Activated T-cell treated with anti-CD3 and anti-CD28 coated beads, Interleukin-2, amount 50 U/mL, for 72 hours (primary cell): ENCODE measurements at regions not wholly inside any gene's neighbourhood (a gene's known extent, or its start where the extent isn't known, plus 50 kb on each side); places are given as distances from the start of the nearest gene placed in this dataset.

Experiments
- ATAC-seq, 2 donors: fragments of 150-1000 bp; cut with Tn5 transposase; replicated peaks in 1 of 2; 2 replicates each; pipeline ENCODE4 v1.10.0; 2021; ENCODE audit warnings: moderate library complexity in 2 of 2, mild to moderate bottlenecking in 1 of 2
- DNase-seq, 2 donors: peaks; one replicate each; pipeline ENCODE4 v3.0.0; 2021 to 2022; ENCODE audit warnings: mixed read lengths in 1 of 2
- H3K27ac Mint-ChIP-seq: one replicate; pipeline ENCODE4 v1.8.0; 2022; ENCODE audit warnings: mild to moderate bottlenecking, moderate library complexity, mixed read lengths
- H3K27me3 Mint-ChIP-seq: one replicate; pipeline ENCODE4 v1.8.0; 2022; ENCODE audit warnings: low read depth, mixed read lengths
- H3K36me3 Mint-ChIP-seq, 2 donors: one replicate each; pipeline ENCODE4 v1.8.0; 2022; ENCODE audit warnings: mixed read lengths in 2 of 2, mild to moderate bottlenecking in 1 of 2; ENCODE audit not compliant: insufficient read depth in 2 of 2
- H3K4me1 Mint-ChIP-seq: one replicate; pipeline ENCODE4 v1.8.0; 2022; ENCODE audit warnings: low read depth, mixed read lengths
- H3K4me3 Mint-ChIP-seq, 2 donors: one replicate each; pipeline ENCODE4 v1.8.0; 2022; ENCODE audit warnings: mild to moderate bottlenecking in 2 of 2, mixed read lengths in 2 of 2, moderate library complexity in 2 of 2
- H3K9me3 Mint-ChIP-seq, 2 donors: one replicate each; pipeline ENCODE4 v1.8.0; 2022; ENCODE audit warnings: mixed read lengths in 2 of 2

DNA sequence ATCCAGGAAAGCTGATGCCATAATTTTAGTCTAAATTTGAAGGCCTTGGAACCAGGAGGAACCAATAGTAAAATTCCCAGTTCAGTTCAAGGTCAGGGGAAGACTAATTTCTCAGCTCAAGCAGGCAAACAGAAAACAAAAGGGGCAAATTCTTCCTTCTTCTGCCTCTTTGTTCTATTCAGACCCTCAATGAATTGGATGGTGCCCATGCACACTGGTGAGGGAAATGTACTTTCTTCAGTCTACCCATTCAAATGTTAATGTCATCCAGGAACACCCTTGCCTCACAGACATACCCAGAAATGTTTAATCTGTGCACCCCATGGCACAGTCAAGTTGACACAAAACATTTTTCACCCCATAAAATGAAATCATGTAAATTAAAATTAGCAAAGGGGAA lies 1851.2 kb upstream of the ADGRL3 start:
- Mint-ChIP-seq H3K9me3 (peaks cover 4 to 5% of the 10 kb centered on the region in 2 donors), H3K27me3 (no peaks in the 10 kb centered on the region), H3K36me3 (no peaks in the 10 kb centered on the region), H3K4me1 (no peaks in the 10 kb centered on the region), H3K4me3 (no peak overlapping the region), H3K27ac (no peak overlapping the region)
- ATAC-seq, result no peak
- DNase-seq, result no peak

DNA sequence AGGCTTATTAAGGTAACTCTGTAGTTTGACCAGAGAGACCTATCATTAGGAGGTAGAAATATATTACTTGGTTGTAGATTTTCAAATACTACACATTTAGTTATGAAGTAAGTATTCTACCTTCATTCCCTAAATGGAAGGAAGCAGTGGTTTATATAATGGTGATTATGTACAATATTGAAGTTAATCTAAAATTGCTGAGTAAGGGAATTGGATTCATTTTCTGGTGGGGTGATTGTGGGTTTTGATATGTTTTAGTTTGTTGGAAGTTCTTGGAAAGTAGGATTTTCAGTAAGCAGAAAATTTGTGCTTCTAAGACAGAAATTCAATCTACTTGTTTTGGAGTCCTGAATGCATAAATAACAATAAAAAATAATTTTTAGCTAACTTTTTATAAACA lies 1830.9 kb upstream of the ADGRL3 start:
- Mint-ChIP-seq H3K4me1 (no peaks in the 10 kb centered on the region), H3K27ac (no peak overlapping the region), H3K4me3 (no peak overlapping the region), H3K27me3 (no peaks in the 10 kb centered on the region), H3K36me3 (no peaks in the 10 kb centered on the region), H3K9me3 (peaks cover 2 to 9% of the 10 kb centered on the region in 2 donors)
- DNase-seq, result no peak
- no peak for ATAC-seq

DNA sequence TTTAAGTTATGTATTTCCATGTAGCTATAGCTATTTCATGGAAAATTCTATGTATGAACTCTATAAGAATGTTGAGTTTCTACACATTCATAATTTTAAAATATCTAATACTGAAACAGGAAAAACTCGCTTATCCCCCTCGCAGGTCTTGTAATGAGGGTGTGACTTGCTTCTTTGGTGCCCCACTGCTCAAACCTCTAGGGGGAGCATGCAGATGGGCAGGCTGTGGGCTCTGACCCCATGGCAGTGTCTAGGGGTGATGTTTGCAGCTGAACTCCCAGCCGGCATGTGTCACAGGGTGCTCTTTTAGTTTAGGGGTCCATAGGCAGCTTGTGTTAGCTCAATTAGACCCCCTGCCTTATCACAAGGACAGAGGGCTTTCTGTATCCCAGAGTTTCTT lies 1825.7 kb upstream of the ADGRL3 start:
- ATAC-seq, result no peak
- no peaks in the 10 kb centered on the region for H3K4me1 Mint-ChIP-seq
- no peak overlapping the region for H3K27ac Mint-ChIP-seq
- DNase-seq, result no peak
- peaks cover 0 to 5% of the 10 kb centered on the region in 2 donors for H3K9me3 Mint-ChIP-seq
- no peaks in the 10 kb centered on the region for H3K27me3 Mint-ChIP-seq
- no peaks in the 10 kb centered on the region for H3K36me3 Mint-ChIP-seq
- no peak overlapping the region for H3K4me3 Mint-ChIP-seq

DNA sequence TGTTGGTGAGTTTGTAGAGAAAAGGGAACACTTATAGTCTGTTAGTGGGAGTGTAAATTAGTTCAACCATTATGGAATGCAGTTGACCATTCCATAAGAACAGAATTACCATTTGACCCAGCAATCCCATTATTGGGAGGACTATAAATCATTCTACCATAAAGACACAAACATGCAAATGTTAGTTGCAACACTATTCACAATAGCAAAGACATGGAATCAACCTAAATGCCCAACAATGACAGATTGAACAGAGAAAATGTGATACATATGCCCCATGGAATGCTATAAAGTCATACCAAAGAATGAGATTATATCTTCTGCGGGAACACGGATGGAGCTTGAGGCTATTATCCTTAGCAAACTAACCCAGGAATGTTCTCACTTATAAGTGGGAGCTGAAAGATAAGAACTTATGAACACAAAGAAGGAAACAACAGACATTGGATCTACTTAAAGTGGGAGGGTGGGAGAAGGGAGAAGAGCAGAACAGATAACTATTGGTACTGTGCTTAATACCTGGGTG lies 1819.2 kb upstream of the ADGRL3 start:
- ATAC-seq (no peak), DNase-seq (no peak)
- H3K4me3 Mint-ChIP-seq, result no peak overlapping the region
- no peaks in the 10 kb centered on the region for H3K27me3 Mint-ChIP-seq
- H3K36me3 Mint-ChIP-seq, result no peaks in the 10 kb centered on the region
- H3K4me1 Mint-ChIP-seq, result no peaks in the 10 kb centered on the region
- peaks cover 2 to 5% of the 10 kb centered on the region in 2 donors for H3K9me3 Mint-ChIP-seq
- no peak overlapping the region for H3K27ac Mint-ChIP-seq

DNA sequence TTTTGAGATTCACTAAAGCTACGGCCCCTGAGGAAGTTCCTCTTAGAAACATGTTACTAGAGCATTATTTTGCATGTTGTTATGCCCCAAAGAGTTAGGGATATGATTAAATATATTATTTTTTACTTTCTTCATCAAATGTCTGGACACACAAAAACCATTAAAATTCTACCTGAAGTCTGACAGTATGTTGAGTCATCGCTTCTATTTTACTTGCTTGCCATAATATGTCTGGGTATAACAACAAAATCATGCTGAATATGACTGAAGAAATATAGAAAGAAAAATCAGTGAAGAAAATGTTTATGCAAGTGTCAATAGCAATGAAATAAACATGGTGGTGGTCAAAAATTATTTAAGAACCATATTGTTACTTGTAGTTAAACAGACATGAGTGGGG lies 1818.5 kb upstream of the ADGRL3 start:
- no peaks in the 10 kb centered on the region for H3K4me1 Mint-ChIP-seq
- DNase-seq (no peak), ATAC-seq (no peak)
- no peak overlapping the region for H3K27ac Mint-ChIP-seq
- H3K27me3 Mint-ChIP-seq, result no peaks in the 10 kb centered on the region
- no peaks in the 10 kb centered on the region for H3K36me3 Mint-ChIP-seq
- H3K9me3 Mint-ChIP-seq, result peaks cover 2 to 3% of the 10 kb centered on the region in 2 donors
- no peak overlapping the region for H3K4me3 Mint-ChIP-seq

DNA sequence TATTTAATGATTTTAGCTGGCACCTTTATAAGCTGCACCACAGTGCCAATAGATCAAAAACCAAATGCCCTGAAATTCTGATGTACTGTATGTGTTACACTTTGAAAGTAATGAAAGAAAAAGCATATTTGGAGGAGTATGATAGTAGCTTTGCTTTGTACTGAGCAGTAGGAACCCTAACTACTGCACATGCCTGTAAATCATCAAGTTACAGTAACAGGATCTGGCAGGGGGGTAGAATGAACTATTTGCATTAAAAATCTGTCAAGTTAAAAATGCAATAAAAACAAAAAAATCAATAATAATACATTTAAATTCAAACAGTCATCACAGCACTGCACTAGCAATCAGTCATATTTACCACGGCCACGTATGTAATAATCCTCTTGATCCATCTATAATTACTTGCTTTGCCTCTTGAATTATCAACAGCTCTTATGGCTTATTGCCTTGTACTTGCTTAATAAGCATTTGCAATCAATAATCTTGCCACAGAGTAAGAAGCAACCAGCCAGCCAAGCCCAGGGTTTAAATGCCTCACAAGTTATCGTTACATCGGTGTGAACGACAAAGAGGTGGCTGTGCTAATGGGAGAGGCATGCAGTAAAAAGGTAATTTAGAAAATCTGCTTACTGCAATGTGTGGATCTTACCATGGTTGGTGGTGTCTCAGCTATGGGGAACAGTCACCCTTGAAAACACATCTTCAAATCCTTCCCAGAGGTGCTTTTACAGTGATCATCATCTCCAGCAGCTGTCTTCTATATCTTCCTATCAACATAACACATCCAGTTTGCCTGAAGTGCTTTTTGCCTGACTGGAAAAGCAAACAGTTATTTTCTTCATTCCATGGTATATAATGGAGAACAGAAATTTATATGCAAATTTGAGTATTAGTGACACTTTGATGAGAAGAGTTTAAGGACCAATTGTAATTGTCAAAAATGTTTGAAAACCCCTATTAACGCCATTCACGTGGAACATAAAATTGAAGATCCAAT lies 1812.1 kb upstream of the ADGRL3 start:
- H3K27me3 Mint-ChIP-seq, result no peaks in the 10 kb centered on the region
- H3K9me3 Mint-ChIP-seq, result peaks cover 4 to 6% of the 10 kb centered on the region in 2 donors
- no peaks in the 10 kb centered on the region for H3K36me3 Mint-ChIP-seq
- H3K4me1 Mint-ChIP-seq, result no peaks in the 10 kb centered on the region
- DNase-seq, result no peak
- H3K27ac Mint-ChIP-seq, result no peak overlapping the region
- H3K4me3 Mint-ChIP-seq, result no peak overlapping the region
- ATAC-seq, result no peak

DNA sequence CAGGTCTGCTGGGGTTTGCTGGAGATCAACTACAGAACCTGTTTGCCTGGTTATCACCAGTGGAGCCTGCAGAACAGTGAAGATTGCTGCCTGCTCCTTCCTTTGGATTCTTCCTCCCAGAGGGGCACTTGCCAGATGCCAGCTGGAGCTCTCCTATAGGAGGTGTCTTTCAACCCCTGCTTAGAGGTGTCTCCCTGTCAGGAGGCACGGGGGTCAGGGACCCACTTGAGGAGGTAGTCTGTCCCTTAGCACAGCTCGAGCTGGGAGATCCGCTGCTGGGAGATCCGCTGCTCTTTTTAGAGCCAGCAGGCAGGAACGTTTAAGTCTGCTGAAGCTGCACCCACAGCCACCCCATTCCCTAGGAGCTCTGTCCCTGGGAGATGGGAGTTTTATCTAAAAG lies 1806.3 kb upstream of the ADGRL3 start:
- peaks cover 7 to 10% of the 10 kb centered on the region in 2 donors for H3K9me3 Mint-ChIP-seq
- no peak overlapping the region for H3K27ac Mint-ChIP-seq
- no peaks in the 10 kb centered on the region for H3K4me1 Mint-ChIP-seq
- H3K27me3 Mint-ChIP-seq, result no peaks in the 10 kb centered on the region
- DNase-seq (no peak), ATAC-seq (no peak)
- H3K4me3 Mint-ChIP-seq, result no peak overlapping the region
- peaks cover 0 to 7% of the 10 kb centered on the region in 2 donors for H3K36me3 Mint-ChIP-seq

DNA sequence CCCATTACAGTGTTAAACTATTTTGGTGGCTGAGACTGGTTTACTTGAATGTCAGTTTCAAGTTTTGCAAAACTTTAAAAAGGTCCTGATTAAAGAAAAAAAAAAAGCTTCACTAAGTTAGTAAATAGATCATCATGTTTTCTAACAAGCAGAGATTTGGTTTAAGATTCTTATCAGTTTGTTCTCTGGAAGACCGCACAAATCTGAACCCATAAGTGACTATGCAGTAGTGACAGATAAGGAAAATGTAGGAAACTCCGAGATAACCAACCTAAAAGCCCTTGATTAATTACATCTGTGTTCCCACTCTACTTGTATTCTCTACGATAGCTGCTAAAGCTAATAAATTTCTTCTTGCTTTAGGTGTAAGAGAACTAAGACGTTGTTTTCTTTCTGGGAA lies 1799.8 kb upstream of the ADGRL3 start:
- DNase-seq (no peak), ATAC-seq (no peak)
- Mint-ChIP-seq H3K27me3 (no peaks in the 10 kb centered on the region), H3K9me3 (peaks cover 1 to 8% of the 10 kb centered on the region in 2 donors), H3K4me3 (no peak overlapping the region), H3K36me3 (peaks cover 0 to 4% of the 10 kb centered on the region in 2 donors), H3K27ac (no peak overlapping the region), H3K4me1 (no peaks in the 10 kb centered on the region)

DNA sequence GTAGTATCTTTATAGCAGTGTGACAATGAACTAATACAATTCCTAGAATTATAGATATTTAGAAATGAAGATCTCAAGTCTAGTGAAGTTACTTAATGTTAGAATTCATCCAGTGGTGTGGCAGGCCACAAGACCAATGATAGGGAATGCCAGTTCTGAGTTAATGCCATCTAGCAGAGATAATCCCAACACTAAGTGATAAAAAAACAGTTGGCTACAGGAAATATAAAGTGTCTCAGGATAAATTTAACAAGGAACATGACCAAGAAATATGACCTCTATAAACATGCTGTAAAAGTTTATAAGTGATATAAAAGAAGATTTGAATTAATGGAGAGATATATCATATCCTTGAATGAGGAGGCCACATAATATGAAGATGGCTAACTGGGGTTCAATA lies 1790.5 kb upstream of the ADGRL3 start:
- H3K9me3 Mint-ChIP-seq, result peaks cover 3 to 8% of the 10 kb centered on the region in 2 donors
- ATAC-seq (no peak), DNase-seq (no peak)
- no peaks in the 10 kb centered on the region for H3K27me3 Mint-ChIP-seq
- no peaks in the 10 kb centered on the region for H3K4me1 Mint-ChIP-seq
- no peak overlapping the region for H3K4me3 Mint-ChIP-seq
- no peak overlapping the region for H3K27ac Mint-ChIP-seq
- no peaks in the 10 kb centered on the region for H3K36me3 Mint-ChIP-seq

DNA sequence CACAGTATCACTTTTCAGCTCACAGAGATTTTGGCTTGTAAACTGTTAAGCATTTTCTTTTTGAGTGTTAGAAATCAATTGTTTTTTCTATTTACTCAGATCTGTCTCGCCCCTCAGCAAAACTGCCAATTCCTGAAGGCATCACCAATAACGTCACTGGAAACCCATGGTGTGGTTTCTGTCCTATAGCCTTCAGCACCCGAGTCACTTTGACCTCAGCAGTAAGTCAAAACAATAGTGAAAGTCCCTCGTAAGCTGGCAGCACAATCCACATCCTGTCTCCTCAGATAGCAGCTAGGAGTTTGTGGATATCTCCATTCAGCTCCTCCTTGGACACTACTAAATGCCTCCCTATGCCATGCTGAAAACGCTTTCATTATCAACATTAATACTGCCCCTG lies 1787.4 kb upstream of the ADGRL3 start:
- ATAC-seq (no peak), DNase-seq (no peak)
- Mint-ChIP-seq H3K27ac (no peak overlapping the region), H3K9me3 (peaks cover 3 to 8% of the 10 kb centered on the region in 2 donors), H3K27me3 (no peaks in the 10 kb centered on the region), H3K4me3 (no peak overlapping the region), H3K4me1 (no peaks in the 10 kb centered on the region), H3K36me3 (no peaks in the 10 kb centered on the region)

DNA sequence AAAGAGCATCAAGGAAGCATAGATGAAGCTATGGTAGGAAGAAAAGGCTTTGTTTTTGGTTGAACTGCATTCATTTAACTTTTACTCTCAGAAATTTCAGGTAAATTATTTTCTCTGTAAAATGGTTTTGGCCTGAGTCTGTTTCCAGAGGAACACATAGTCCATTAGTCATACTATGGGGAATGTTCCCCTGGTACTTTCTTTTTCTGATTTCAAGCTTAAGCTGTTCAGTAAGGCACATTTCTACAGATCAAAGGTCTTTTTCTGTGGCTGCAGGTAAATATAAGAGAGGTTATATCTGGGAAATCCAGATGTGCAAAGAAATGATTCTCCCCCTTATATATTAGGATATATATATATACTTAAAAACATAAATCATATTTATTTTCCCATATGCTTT lies 1744.4 kb upstream of the ADGRL3 start:
- Mint-ChIP-seq H3K36me3 (no peaks in the 10 kb centered on the region), H3K27me3 (no peaks in the 10 kb centered on the region), H3K4me3 (no peak overlapping the region), H3K9me3 (peaks cover 4 to 11% of the 10 kb centered on the region in 2 donors), H3K27ac (no peak overlapping the region), H3K4me1 (no peaks in the 10 kb centered on the region)
- no peak for DNase-seq
- no peak for ATAC-seq

DNA sequence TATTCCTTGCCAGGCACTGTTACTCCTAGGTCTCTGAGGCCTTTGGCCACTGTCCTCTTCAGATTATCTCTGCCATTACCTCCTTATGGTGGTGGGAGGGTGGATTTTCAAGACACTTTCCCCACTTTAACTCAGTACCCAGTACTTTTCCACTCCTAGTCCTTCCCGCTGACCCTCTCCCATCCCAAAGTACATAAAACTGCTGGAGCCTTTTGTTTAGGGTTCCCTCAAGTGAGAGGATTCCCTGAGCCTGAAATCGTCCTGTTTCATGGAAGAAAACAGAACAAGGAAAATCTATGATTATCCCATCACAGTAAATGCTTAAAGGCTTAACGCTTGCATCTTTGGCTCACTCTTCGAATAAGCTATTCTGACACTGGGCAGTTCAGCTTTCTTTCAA lies 1742.5 kb upstream of the ADGRL3 start:
- Mint-ChIP-seq H3K9me3 (peaks cover 4 to 6% of the 10 kb centered on the region in 2 donors), H3K4me1 (no peaks in the 10 kb centered on the region), H3K36me3 (no peaks in the 10 kb centered on the region), H3K4me3 (no peak overlapping the region), H3K27ac (no peak overlapping the region), H3K27me3 (no peaks in the 10 kb centered on the region)
- ATAC-seq (no peak), DNase-seq (no peak)

DNA sequence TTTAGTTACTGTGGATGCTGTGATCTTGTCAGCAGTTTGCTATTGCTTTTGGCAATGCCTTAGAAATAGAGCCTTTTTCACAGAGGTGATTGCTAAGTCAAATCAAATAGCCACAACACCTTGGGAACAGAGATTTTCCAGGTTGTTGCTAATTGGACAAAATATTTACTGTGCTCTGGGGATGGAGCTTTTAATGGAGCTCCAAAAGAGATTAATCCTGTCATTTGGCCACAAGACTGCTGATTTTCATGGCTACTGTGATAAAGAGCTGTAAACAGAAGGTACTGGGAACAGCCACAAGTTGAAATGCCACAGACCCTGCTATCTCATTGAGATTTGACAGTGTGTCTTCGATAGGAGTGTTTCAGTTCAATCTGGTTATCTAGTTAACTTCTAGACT lies 1715.2 kb upstream of the ADGRL3 start:
- ATAC-seq (no peak), DNase-seq (no peak)
- peaks cover 1 to 7% of the 10 kb centered on the region in 2 donors for H3K9me3 Mint-ChIP-seq
- no peak overlapping the region for H3K4me3 Mint-ChIP-seq
- H3K27me3 Mint-ChIP-seq, result no peaks in the 10 kb centered on the region
- no peaks in the 10 kb centered on the region for H3K4me1 Mint-ChIP-seq
- H3K36me3 Mint-ChIP-seq, result no peaks in the 10 kb centered on the region
- no peak overlapping the region for H3K27ac Mint-ChIP-seq
